A673 (cell line): ENCODE measurements at regions not wholly inside any gene's neighbourhood (a gene's known extent, or its start where the extent isn't known, plus 50 kb on each side); places are given as distances from the start of the nearest gene placed in this dataset.
A peak's percentile ranks its signal among the peaks of the same experiment; 100 is the strongest.

Source experiments
- BruUV-seq: library from RNA; stranded (reverse); fragments of 400-500 nt; replicated peaks from 2 replicates; lab custom pipeline; 2021; lab: Mats Ljungman, UMichigan
- CTCF ChIA-PET: fragments of 300-600 bp; sonication (Branson Sonifier 250); formaldehyde crosslinking; loops from one replicate; lab custom pipeline; 2022; ENCODE audit warnings: antibody characterized with exemption; lab: Charles Lee
- POLR2A ChIA-PET: fragments of 300-600 bp; sonication (Branson Sonifier 250); formaldehyde crosslinking; loops from one replicate; lab custom pipeline; 2022; ENCODE audit warnings: antibody characterized with exemption; ENCODE audit not compliant: low non-redundant PET; lab: Charles Lee
- DNase-seq: peaks from one replicate; pipeline ENCODE4 v3.0.0-alpha.2; 2015; ENCODE audit warnings: low spot score
- H3K27ac ChIP-seq: fragments of 200-600 bp; sonication (generic); 2 replicates; pipeline ENCODE4 v1.5.1; 2016; ENCODE audit warnings: mixed run types, low read depth, mild to moderate bottlenecking, mixed read lengths, antibody characterized with exemption, low read length; ENCODE audit not compliant: poor library complexity, severe bottlenecking
- H3K27me3 ChIP-seq: fragments of 200-600 bp; sonication (generic); replicated peaks from 2 replicates; pipeline ENCODE4 v1.6.1; 2017; ENCODE audit warnings: mixed run types, low read depth, mild to moderate bottlenecking, mixed read lengths, antibody characterized with exemption, low read length; ENCODE audit not compliant: insufficient read depth, poor library complexity
- H3K36me3 ChIP-seq: fragments of 200-600 bp; sonication (generic); 2 replicates; pipeline ENCODE4 v1.6.1; 2016; ENCODE audit warnings: mixed run types, mild to moderate bottlenecking, mixed read lengths, antibody characterized with exemption, low read length; ENCODE audit not compliant: insufficient read depth, poor library complexity, severe bottlenecking
- H3K4me1 ChIP-seq: fragments of 200-600 bp; sonication (generic); 2 replicates; pipeline ENCODE4 v1.6.1; 2017; ENCODE audit warnings: mixed run types, mild to moderate bottlenecking, mixed read lengths, antibody characterized with exemption, low read length; ENCODE audit not compliant: insufficient read depth, poor library complexity, severe bottlenecking
- H3K4me3 ChIP-seq: fragments of 200-600 bp; sonication (generic); 2 replicates; pipeline ENCODE4 v1.5.1; 2016; ENCODE audit warnings: low read depth, mixed run types, mild to moderate bottlenecking, mixed read lengths, low read length; ENCODE audit not compliant: poor library complexity, severe bottlenecking
- H3K9me3 ChIP-seq: fragments of 200-600 bp; sonication (generic); 2 replicates; pipeline ENCODE4 v1.6.1; 2016; ENCODE audit warnings: mixed run types, low read depth, mild to moderate bottlenecking, mixed read lengths, antibody characterized with exemption, low read length; ENCODE audit not compliant: poor library complexity, severe bottlenecking
- CTCF ChIP-seq: fragments of 300-800, 200-600 bp; sonication (generic); conservative IDR thresholded peaks from 2 replicates; pipeline ENCODE4 v1.5.1; 2017; ENCODE audit warnings: low read depth, mild to moderate bottlenecking, antibody characterized with exemption, low read length, moderate library complexity, mixed read lengths
- EZH2 ChIP-seq: fragments of 200-600 bp; sonication (generic); IDR thresholded peaks from 2 replicates; pipeline ENCODE4 v1.6.1; 2017; ENCODE audit warnings: borderline replicate concordance, low read depth, mild to moderate bottlenecking, mixed read lengths, antibody characterized with exemption, low read length; ENCODE audit not compliant: poor library complexity, severe bottlenecking
- intact Hi-C: fragments of 100-400 bp; cut with micrococcal nuclease; formaldehyde crosslinking; loops from one replicate; pipeline ENCODE4 v1.10.0; 2022; ENCODE audit not compliant: unreplicated experiment

GRCh38 chr9:78118742-78119473, 87.3 kb upstream of the GNAQ start:
- intact Hi-C loops: loop anchor here (10.0 kb wide), 1 partner anchor 824 kb away; no protein-coding TSS in a partner anchor
- no peaks in the 10 kb centered on the region for H3K27me3 ChIP-seq
- H3K4me1 ChIP-seq: peaks cover 4% of the 10 kb centered on the region
- ChIA-PET CTCF (interaction anchor here (0.7 kb wide), 1 partner anchor 686 kb away, joined by 3 read pairs; no protein-coding TSS in a partner anchor), POLR2A (no interaction called here)
- no peak overlapping the region for H3K4me3 ChIP-seq
- H3K36me3 ChIP-seq: no peaks in the 10 kb centered on the region
- H3K27ac ChIP-seq: no peak overlapping the region
- BruUV-seq: no TSS peak
- no peak for TF ChIP-seq CTCF
- TF ChIP-seq EZH2: no peak
- H3K9me3 ChIP-seq: no peaks in the 10 kb centered on the region
- DNase-seq: no peak

GRCh38 chr9:78115073-78115472, 83.5 kb upstream of the GNAQ start:
- Histone ChIP-seq H3K27me3 (no peaks in the 10 kb centered on the region), H3K4me3 (no peak overlapping the region), H3K27ac (no peak overlapping the region), H3K36me3 (no peaks in the 10 kb centered on the region), H3K9me3 (no peaks in the 10 kb centered on the region), H3K4me1 (peaks cover 4% of the 10 kb centered on the region)
- no peak for TF ChIP-seq EZH2
- peak; percentile 58 for TF ChIP-seq CTCF
- ChIA-PET POLR2A (no interaction called here), CTCF (no interaction called here)
- intact Hi-C loops: loop anchor here (10.0 kb wide), 1 partner anchor 820 kb away; no protein-coding TSS in a partner anchor
- no TSS peak for BruUV-seq
- peak; percentile 66 for DNase-seq

GRCh38 chr9:78114581-78114980, 83.0 kb upstream of the GNAQ start:
- DNase-seq: no peak
- Histone ChIP-seq H3K27ac (no peak overlapping the region), H3K4me3 (no peak overlapping the region), H3K36me3 (no peaks in the 10 kb centered on the region), H3K4me1 (peaks cover 4% of the 10 kb centered on the region), H3K9me3 (no peaks in the 10 kb centered on the region), H3K27me3 (no peaks in the 10 kb centered on the region)
- TF ChIP-seq CTCF: no peak
- TF ChIP-seq EZH2: no peak
- CTCF ChIA-PET: no interaction called here
- no TSS peak for BruUV-seq
- POLR2A ChIA-PET: no interaction called here
- intact Hi-C loops: loop anchor here (10.0 kb wide), 1 partner anchor 820 kb away; no protein-coding TSS in a partner anchor
